Sigmoid colon (tissue), 3 donors: ENCODE measurements at regions not wholly inside any gene's neighbourhood (a gene's known extent, or its start where the extent isn't known, plus 50 kb on each side); places are given as distances from the start of the nearest gene placed in this dataset.

Source experiments
- POLR2A ChIP-seq, 2 donors: fragments of 450-650 bp; IDR thresholded peaks; one replicate each; pipeline ENCODE4 v1.6.1; 2016; ENCODE audit warnings: antibody characterized with exemption in 2 of 2, mild to moderate bottlenecking in 2 of 2, moderate library complexity in 2 of 2
- TF ChIP-seq, protein P1 (sequence below), 4 experiments: fragments of 450-650 bp in 3 of 4; fragments of 200-600 bp in 1 of 4; IDR thresholded peaks; one replicate each; pipeline ENCODE4 v1.5.1; 2016 to 2019; ENCODE audit warnings: antibody characterized with exemption in 4 of 4, mild to moderate bottlenecking in 3 of 4, moderate library complexity in 2 of 4

DNA sequence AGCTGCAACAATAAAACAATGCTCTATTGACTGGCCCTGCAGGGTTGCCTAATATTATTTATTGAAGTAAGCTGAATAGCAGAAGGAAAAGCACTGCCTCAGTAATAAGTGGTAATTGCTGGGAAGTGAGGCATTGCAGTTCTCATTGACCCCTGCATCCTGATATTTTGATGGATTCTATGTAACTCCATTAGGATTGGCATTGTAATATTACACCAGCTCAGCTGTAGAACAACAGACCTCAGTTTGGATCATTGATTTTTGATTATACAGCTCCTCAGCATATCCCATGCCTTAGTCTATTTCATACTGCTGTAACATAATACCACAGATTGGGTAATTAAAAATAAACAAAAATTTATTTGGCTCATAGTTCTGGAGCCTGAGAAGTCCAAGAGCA, 650.6 kb upstream of the SALL1 start:
- TF ChIP-seq, protein P1, sequence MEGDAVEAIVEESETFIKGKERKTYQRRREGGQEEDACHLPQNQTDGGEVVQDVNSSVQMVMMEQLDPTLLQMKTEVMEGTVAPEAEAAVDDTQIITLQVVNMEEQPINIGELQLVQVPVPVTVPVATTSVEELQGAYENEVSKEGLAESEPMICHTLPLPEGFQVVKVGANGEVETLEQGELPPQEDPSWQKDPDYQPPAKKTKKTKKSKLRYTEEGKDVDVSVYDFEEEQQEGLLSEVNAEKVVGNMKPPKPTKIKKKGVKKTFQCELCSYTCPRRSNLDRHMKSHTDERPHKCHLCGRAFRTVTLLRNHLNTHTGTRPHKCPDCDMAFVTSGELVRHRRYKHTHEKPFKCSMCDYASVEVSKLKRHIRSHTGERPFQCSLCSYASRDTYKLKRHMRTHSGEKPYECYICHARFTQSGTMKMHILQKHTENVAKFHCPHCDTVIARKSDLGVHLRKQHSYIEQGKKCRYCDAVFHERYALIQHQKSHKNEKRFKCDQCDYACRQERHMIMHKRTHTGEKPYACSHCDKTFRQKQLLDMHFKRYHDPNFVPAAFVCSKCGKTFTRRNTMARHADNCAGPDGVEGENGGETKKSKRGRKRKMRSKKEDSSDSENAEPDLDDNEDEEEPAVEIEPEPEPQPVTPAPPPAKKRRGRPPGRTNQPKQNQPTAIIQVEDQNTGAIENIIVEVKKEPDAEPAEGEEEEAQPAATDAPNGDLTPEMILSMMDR (IDR thresholded peaks at IDR 0.05), result no peak
- no peak for TF ChIP-seq POLR2A (IDR thresholded peaks at IDR 0.05)
